GM18517 (cell line): ENCODE measurements at regions not wholly inside any gene's neighbourhood (a gene's known extent, or its start where the extent isn't known, plus 50 kb on each side); places are given as distances from the start of the nearest gene placed in this dataset.
"Not testable (repeated sequence)": the region's sequence is repeated elsewhere in the genome, so short reads cannot be mapped to it uniquely, and the experiment has no call there.

Experiments used
- ATAC-seq: cut with Tn5 transposase; IDR thresholded peaks from one replicate; pipeline ENCODE4 v1.9.1; 2021; ENCODE audit warnings: mild to moderate bottlenecking, moderate library complexity; ENCODE audit not compliant: unreplicated experiment

DNA sequence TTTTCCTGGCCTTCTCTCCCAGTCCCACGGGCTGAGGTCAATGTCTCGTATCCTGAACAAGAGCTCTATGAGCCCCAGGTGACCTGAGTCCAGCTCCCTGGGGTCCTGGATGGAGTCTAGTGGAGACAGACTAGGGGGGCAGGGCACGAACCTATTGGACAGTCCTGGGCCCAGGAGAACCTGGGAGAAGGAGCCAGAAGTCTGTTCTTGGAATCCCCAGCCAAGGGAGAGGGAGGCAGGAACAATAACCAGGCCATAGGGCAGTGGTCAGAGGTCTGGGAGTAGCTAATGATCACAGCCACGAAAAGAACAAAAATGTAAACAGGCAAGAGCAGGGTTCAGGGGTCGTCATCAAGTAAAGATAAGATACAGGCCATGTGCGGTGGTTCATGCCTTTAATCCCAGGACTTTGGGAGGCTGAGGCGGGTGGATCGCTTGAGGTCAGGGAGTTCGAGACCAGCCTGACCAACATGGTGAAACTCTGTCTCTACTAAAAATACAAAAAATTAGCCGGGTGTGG lies 60.8 kb downstream of the COPRS start:
- ATAC-seq, result no peak

DNA sequence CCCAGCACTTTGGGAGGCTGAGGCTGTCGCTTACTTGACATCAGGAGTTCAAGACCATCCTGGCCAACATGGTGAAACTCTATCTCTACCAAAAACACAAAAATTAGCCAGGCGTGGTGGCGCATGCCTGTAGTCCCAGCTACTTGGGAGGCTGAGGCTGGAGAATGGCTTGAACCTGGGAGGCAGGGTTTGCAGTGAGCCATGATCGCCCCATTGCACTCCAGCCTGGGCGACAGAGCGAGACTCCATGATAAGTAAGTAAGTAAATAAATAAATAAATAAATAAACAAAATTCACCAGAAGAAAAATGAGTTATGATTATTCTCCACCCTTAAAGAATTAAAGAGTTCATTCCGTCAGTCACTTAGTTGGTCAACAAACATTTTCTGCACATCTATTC lies 63.1 kb downstream of the COPRS start:
- ATAC-seq, result not testable (repeated sequence)

DNA sequence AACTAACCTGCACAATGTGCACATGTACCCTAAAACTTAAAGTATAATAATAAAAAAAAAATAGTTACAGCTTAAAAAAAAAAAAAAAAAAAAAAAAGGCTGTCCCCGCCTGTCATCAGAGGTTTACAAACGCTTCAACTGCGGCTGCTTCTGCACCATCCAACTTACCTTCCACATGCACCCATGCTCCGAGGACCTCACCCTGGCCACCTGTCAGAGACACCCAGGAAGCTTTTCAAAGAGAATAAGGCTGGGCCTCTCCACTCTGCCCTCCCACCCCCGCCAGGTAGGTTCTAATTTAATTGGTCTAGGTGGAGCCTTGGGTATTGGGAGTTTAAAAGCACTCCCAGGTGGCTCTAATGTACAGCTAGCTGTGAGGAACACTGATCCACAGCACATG lies 64.9 kb downstream of the COPRS start:
- ATAC-seq, result no peak

DNA sequence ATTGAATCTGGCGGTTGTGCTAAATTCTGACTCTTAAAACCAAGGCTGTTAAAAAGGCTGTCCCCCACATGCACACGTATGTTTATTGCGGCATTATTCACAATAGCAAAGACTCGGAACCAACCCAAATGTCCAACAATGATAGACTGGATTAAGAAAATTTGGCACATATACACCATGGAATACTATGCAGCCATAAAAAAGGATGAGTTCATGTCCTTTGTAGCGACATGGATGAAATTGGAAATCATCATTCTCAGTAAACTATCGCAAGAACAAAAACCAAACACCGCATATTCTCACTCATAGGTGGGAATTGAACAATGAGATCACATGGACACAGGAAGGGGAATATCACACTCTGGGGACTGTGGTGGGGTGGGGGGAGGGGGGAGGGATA lies 65.4 kb downstream of the COPRS start:
- not testable (repeated sequence) for ATAC-seq

DNA sequence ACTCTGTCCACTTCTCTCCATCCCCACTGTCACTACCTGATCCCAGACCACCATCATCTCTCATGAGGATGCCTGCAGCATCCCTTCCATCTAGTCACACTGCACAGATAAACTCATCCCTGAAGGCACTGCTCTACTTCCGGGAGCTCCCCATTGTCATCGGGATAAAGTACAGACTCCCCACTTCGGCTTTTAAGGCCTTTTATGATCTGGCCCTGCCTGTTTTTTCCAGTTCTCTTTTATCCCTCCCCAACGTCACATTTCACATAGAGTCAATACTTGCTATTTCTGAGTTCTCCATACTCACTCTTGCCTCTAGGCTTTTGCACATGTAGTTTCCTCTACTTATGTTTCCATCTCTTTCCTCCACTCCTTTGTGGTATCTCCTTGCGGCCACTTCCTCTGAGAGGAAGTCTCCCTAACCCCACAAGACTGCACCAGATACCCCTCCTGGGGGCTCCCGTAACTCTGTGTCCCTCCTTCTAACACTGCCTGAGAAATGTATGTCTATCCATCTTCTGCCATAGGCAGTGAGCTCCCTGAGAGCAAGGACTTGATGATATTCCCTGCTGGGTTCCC lies 66.9 kb downstream of the COPRS start:
- ATAC-seq, result no peak

DNA sequence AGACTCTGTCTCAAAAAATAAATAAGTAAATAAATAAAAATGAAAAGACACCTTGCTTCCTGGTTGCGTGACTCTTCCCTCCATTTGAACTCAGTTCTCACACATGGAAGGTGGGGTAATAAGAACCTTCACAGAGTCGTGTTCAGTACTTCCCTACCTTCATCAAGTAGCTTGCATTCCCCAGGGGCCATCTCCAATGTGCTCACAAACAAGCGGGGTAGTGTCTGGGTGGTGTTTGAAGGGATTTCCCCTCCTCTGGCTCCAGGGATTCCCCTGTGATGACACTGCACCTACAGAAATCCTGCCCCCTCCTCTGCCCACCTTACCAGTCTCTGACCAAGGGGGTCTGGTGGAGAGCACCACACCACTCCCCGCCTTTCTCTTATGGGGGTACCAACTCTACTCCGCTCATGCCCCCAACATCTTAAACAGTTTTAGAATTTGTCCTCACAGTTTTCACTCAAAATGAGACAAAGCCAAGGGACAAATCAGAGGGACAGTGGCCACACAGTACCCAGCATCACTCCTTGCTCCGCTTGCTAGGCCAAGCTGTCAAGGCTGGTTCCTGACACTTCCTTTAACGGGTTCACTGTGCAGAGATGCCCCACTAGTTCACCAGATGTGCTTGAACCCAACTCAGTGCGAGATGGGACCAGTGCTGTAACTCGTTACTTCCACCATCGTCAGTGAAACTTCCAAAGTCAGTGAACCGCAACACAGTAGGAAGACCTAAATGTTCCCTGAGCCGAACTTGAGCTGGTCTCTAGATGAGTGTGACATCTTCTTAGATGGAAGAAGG lies 69.1 kb downstream of the COPRS start:
- no peak for ATAC-seq

DNA sequence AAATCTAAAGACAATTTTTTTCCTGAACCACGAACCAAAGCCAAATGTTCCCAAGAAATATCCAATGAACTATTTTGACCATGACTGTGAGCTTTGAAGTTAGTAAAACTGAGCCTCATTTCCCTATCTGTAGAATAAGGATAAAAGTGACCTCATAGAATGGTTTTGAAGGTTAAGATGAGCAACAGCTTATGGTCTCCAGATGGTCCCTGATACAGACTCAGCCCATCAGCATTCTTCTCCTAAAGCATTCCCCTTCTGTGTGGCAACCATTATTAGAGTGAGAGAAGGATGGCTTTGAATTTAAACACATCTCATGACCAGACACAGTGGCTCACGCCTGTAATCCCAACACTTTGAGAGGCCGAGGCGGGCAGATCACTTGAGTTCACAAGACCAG lies 70.1 kb downstream of the COPRS start:
- ATAC-seq, result no peak

DNA sequence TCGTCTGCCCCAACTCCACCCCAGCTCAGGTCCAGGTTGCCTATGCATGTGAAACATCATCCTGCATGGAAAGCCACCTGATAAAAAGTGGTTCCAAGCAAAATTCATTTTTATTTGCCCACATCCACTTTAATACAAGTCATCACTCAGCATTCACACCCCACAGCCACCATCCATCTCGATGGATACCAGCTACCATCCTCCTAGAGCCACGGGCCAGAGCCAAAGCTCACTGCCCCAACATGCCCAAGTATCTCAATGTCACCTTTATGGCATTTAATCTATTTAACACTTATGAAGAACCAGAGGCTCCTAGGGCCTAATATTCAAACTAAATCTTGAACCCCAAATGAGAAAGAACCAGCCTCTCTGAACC lies 70.5 kb downstream of the COPRS start:
- ATAC-seq, result no peak

DNA sequence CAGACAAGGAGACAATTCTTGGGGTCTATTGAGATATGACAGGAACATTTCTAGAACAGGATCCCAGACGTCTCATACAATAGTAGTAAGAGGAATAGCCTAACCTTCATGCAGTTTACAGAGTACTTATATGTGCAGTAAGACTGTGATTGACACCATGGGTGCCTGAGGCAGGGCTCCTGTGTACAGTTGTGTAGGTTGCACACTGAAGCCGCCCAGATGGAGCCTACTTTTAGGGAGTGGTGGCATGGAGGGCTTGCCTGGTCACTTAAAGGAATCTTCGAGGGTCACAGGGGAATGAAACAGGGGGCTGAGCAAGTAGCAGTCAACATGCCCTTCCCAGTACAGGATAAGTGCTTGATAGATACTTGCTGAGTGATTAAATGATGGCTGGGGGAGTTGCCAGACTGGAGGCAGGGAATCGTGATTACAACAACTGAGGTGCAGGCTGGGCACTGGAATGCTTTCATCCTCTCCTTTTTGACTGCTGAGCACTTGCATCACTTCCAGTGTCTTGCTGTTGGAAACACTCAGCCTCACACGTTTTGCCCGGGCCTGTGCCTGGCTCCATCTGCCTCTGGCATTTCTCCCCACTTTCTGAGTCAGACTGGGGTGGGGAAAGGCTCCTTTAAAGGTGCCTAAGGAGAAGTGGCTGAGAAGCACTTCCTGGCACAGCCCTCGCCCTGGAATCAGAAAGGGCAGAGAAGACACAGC lies 71.0 kb downstream of the COPRS start:
- ATAC-seq, result no peak

DNA sequence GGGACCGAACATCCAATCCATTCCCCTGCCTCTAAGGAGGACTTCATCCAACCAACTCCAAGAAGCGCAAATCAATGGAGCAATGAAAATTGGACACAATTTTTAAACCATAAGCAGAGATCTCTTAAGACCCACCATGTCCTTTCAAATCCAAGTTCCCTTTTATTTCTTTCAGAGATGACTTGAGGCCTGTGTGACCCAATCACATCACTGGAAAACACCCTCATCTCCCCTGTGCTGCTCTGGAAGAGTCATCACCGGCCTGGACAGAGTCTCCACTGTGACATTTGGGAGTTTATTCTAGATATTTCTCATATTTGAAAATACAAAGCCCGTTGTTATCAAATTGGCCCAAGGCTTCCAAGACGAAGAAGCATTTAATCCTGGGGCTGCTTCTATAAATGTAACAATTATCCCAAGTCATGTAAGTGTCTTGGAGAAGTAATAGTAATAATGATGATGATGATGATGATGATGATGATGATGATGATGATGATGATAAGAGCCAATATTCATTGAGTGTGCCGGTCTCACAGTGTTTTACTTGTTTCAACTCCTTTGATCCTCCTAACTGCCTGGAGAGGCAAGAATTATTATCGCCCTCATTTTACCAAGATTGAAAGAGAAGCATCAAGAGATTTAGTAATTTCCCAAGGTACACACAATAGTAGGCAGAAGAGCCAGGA lies 72.1 kb downstream of the COPRS start:
- no peak for ATAC-seq

DNA sequence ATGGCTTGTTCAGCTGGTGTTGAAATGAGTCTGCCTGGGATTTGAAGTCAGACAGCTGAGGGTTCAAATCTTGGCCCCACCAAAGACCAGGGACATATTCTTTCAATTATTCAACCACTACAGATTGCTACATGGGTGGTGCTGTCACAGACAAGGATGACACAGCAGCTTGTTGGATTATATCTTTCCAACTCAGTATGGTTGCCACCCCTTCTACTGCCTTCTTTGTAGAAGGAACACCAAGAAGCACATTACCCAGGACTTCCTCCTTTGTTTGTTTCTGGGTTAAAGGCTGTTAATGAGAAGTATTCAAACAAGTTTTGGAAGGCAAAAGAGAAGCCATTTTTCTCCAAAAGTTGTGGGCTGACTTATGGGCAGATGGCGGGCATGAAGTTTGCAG lies 78.6 kb downstream of the COPRS start:
- ATAC-seq, result no peak

DNA sequence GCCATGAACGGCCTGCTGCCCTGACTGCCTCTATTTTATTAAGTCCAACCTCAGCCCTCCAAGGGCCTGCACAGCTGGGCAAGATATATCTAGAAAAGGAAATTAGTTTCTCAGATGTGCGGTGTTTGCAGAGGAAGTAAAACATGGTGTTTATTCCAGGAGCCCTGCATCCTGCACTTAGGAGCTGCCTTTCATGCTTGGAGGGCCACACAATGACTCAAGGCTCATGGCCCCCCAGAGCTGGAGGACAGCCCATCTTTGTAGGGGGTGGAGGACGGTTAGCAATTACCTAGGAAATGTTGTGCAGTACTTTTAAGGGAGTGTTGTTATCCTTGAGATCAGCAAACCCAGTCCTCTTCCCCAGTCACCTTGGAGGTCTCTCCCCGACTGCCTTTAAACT lies 80.5 kb downstream of the COPRS start:
- no peak for ATAC-seq

DNA sequence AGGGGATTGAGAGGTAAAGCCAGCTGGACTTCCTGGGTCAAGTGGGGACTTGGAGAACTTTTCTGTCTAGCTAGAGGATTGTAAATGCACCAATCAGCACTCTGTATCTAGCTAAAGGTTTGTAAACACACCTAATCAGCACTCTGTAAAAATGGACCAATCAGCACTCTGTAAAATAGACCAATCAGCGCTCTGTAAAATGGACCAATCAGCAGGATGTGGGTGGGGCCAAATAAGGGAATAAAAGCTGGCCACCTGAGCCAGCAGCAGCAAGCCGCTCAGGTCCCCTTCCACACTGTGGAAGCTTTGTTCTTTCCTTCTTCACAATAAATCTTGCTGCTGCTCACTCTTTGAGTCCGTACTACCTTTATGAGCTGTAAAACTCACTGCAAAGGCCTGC lies 87.7 kb downstream of the COPRS start:
- ATAC-seq, result not testable (repeated sequence)

DNA sequence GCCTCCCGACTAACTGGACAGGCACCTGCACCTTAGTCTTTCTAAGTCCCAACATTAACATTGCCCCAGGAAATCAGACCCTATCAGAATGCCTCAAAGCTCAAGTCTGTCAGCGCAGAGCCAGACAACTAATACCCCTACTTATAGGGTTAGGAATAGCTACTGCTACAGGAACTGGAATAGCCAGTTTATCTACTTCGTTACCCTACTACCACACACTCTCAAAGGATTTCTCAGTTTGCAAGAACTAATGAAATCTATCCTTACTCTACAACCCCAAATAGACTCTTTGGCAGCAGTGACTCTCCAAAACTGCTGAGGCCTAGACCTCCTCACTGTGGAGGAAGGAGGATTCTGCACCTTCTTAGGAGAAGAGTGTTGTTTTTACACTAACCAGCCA lies 88.5 kb downstream of the COPRS start:
- ATAC-seq, result not testable (repeated sequence)

DNA sequence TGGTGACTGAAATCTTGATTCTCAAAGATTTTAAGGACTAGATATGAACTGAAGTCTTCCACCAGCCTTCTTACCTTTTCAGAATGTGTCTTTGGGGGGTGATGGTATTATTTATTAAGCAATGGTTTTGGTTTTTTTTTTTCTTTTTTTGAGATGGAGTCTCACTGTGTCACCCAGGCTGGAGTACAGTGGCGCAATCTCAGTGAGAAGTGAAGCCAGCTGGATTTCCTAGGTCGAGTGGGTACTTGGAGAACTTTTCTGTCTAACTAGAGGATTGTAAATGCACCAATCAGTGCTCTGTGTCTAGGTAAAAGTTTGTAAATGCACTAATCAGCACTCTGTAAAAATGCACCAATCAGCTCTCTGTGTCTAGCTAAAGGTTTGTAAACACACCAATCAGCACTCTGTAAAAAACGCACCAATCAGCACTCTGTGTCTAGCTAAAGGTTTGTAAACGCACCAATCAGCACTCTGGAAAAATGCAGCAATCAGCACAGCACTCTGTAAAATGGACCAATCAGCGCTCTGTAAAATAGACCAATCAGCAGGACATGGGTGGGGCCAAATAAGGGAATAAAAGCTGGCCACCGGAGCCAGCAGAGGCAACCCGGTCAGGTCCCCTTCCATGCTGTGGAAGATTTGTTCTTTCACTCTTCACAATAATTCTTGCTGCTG lies 97.1 kb downstream of the COPRS start:
- not testable (repeated sequence) for ATAC-seq

DNA sequence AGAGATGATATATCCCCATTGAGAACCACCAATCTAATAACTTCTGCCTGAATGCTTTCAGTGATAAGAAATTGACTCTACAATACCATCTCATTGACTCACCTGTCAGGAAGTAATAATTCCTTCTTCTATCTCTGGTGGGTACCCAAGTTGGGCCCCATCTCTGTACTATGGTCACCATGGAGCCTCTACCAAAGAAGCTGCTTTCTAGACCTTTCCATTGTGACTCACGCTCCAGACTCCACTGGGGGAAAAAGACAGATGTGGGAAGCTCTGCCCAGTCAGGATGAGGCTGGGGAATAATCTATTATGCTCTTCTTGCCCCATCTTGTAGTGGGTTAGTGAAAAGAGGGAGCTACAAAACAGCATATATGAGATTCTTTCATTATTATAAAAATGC lies 100.4 kb downstream of the COPRS start:
- no peak for ATAC-seq

DNA sequence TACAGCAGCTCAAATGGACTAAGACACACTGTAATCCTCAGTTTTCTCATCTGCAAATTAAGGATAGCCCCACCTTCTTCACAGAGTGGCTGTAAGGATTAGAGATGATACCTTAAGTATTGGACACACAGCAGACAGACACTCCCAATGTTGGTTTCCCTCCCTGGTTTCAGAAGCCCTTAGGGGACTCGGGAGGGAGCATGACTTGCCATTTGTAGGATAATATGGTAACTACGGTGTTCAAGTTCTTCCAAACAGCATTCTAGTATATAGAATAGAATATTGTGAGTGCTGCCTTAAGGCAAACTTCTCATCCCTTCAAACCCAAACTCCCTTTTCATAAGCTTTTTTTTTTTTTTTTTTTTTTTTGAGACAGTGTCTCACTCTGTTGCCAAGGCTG lies 101.9 kb downstream of the COPRS start:
- no peak for ATAC-seq

DNA sequence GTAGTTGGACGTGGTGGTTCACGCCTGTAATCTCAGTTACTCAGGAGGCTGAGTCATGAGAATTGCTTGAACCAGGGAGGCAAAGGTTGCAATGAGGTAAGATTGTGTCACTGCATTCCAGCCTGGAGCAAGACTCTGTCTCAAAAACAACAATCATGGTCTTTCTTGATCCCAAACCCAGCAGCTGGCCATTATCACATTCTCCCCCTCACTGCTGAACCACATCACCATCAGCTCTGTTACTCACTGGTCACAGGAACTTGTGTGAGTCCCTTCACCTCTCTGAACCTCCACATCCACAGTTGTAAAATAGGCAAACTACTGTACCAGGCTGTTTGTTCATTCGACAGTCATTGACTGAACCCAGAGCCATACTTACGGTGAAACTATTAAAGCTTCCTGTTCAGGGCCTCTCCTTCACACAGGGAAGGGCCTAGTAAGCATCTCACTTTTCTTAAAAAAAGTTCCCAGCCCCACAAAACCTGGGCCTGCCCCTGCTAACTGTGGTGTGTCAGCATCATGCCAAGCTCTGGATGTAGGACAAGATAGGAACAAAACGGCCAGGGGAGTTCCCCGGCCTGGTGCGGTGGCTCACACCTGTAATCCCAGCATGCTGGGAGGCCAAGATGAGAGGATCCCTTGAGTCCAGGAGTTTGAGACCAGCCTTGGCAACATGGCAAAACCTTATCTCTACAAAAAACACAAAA lies 104.7 kb downstream of the COPRS start:
- no peak for ATAC-seq

DNA sequence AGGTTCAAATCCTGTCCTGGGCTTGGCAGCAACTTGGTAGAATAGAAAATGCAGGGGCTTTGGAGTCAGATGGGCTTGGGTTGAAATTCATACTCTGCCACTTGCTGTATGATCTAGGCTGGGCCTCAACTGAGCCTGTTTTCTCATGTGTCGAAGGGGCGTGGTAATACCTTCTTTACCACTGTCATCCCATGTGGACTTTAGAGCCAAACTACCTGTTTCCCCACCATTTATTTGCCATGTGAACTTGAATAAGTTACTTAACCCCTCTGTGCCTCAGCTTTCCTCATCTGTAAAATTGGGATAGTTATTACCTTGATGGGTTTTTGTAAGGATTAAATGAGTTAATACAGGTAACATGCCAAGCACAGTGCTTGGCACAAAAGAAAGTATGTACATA lies 106.0 kb downstream of the COPRS start:
- no peak for ATAC-seq

DNA sequence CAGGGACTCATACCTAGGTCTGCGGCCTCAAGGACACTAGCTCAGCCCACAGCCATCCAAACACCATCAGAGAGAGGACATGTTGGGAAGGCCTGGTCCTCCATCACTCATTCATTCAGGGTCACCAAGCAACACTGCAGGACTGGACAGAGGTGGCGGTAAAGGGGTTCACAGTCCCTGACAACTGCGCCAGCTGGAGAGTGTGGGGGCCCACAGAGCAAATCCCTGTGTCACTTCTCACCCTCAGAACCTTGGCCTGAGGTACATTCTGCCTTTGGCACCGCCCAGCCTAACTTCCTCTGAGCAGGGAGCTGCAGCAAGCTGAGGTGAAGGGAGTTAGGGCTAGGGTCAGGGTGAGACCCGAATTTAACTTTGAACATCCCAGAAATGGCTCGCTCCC lies 106.5 kb downstream of the COPRS start:
- ATAC-seq, result no peak
